Sigmoid colon (tissue), 6 donors: ENCODE measurements at regions not wholly inside any gene's neighbourhood (a gene's known extent, or its start where the extent isn't known, plus 50 kb on each side); places are given as distances from the start of the nearest gene placed in this dataset.
"Not testable (repeated sequence)": the region's sequence is repeated elsewhere in the genome, so short reads cannot be mapped to it uniquely, and the experiment has no call there.

Experiments
- DNase-seq: peaks from one replicate; pipeline ENCODE4 v3.0.0-alpha.2; 2019
- H3K27ac ChIP-seq, 4 donors: fragments of 200-600 bp; sonication (generic); one replicate each; pipeline ENCODE4 v1.5.1; 2016 to 2019; ENCODE audit warnings: mild to moderate bottlenecking in 1 of 4
- H3K27me3 ChIP-seq, 3 donors: fragments of 200-600 bp; sonication (generic); one replicate each; pipeline ENCODE4 v1.5.1; 2019; ENCODE audit warnings: mild to moderate bottlenecking in 1 of 3
- H3K36me3 ChIP-seq, 4 donors: fragments of 200-600 bp; sonication (generic); one replicate each; pipeline ENCODE4 v1.5.1; 2016 to 2019
- H3K4me1 ChIP-seq, 4 donors: fragments of 200-600 bp; sonication (generic); one replicate each; pipeline ENCODE4 v1.5.1; 2017 to 2019
- H3K4me3 ChIP-seq, 4 donors: fragments of 200-600 bp; sonication (generic); one replicate each; pipeline ENCODE4 v1.5.1; 2017 to 2019; ENCODE audit warnings: mild to moderate bottlenecking in 2 of 4, moderate library complexity in 1 of 4
- H3K9me3 ChIP-seq, 4 donors: fragments of 200-600 bp in 3 of 4; sonication (generic) in 3 of 4; one replicate each; pipeline versions ENCODE4 v1.5.1 to v1.6.1; 2013 to 2019
- EP300 ChIP-seq, 4 donors: sonication (generic); formaldehyde crosslinking; IDR thresholded peaks; one replicate each; pipeline ENCODE4 v1.6.1; 2017; ENCODE audit warnings: antibody characterized with exemption in 4 of 4
- POLR2A ChIP-seq, 2 donors: fragments of 450-650 bp; IDR thresholded peaks; one replicate each; pipeline ENCODE4 v1.6.1; 2016; ENCODE audit warnings: antibody characterized with exemption in 2 of 2, mild to moderate bottlenecking in 2 of 2, moderate library complexity in 2 of 2
- POLR2AphosphoS5 ChIP-seq, 4 donors: sonication (generic); formaldehyde crosslinking; IDR thresholded peaks; one replicate each; pipeline ENCODE4 v1.6.1; 2017; ENCODE audit warnings: antibody characterized with exemption in 4 of 4
- WGBS, 2 donors: extraction: QIAGEN DNeasy Blood & Tissue Kit; methylation state at CpG; one replicate each; pipeline ENCODE4 v1.1.7; 2013; 5-methylcytosine and 5-hydroxymethylcytosine counted together
- intact Hi-C: fragments of 100-400 bp; cut with DNase I; formaldehyde crosslinking; loops from one replicate; pipeline ENCODE4 v1.15.1; 2023
- TF ChIP-seq, protein P1 (sequence below), 4 experiments: fragments of 450-650 bp in 3 of 4; fragments of 200-600 bp in 1 of 4; IDR thresholded peaks; one replicate each; pipeline ENCODE4 v1.5.1; 2016 to 2019; ENCODE audit warnings: antibody characterized with exemption in 4 of 4, mild to moderate bottlenecking in 3 of 4, moderate library complexity in 2 of 4
- donor health status: healthy with polysubstance abuse.
- donor health status: healthy.

DNA sequence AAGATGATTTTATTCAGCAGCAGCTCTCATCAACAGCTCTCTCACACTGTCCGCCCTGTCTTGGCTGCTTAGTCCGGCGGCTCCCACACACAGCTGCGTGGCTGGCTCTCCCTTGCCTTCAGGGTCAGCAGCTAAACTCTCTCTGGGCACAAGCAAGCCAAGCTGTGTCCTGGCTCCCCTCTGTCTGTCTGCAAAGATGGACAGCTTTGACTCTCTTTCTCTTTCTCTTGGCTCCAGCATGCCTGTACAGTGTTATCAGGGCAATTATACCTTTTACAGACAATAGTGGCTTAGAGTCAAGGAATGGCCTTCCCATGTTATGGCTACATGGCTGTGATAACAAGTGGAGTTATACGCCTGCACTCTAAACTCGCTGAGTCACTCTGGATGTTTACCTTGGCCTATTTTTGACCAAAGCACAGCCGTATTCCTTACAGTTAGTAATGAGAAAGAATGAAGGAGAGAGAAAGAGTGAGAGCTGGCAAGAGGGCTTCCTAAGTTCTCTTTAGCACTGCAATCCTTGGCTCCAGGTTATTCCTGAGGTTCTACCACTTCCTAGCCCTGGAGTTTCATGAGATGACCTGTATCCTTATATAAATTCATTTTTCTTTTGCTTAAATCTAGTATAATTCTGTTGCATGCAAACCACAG, 59.9 kb upstream of the ZSWIM5 start:
- 17 to 57% methylated on average over 7 of the region's 7 CpGs for WGBS, 2 donors
- peak overlapping the region; percentile 69 to 79 (median 78) for H3K27ac ChIP-seq
- no peaks in the 10 kb centered on the region for H3K27me3 ChIP-seq
- intact Hi-C loops = no loop called here
- peaks cover 0 to 25% (median 18%) of the 10 kb centered on the region in 4 donors for H3K4me1 ChIP-seq
- H3K4me3 ChIP-seq = no peak overlapping the region
- no peak for TF ChIP-seq EP300 (IDR thresholded peaks at IDR 0.05)
- TF ChIP-seq POLR2AphosphoS5 (IDR thresholded peaks at IDR 0.05) = no peak
- TF ChIP-seq, protein P1, sequence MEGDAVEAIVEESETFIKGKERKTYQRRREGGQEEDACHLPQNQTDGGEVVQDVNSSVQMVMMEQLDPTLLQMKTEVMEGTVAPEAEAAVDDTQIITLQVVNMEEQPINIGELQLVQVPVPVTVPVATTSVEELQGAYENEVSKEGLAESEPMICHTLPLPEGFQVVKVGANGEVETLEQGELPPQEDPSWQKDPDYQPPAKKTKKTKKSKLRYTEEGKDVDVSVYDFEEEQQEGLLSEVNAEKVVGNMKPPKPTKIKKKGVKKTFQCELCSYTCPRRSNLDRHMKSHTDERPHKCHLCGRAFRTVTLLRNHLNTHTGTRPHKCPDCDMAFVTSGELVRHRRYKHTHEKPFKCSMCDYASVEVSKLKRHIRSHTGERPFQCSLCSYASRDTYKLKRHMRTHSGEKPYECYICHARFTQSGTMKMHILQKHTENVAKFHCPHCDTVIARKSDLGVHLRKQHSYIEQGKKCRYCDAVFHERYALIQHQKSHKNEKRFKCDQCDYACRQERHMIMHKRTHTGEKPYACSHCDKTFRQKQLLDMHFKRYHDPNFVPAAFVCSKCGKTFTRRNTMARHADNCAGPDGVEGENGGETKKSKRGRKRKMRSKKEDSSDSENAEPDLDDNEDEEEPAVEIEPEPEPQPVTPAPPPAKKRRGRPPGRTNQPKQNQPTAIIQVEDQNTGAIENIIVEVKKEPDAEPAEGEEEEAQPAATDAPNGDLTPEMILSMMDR (IDR thresholded peaks at IDR 0.05) = no peak
- no peak for TF ChIP-seq POLR2A (IDR thresholded peaks at IDR 0.05)
- no peaks in the 10 kb centered on the region for H3K36me3 ChIP-seq
- peaks cover 0 to 4% (median 1%) of the 10 kb centered on the region in 4 donors for H3K9me3 ChIP-seq
- peak; percentile 68 for DNase-seq

DNA sequence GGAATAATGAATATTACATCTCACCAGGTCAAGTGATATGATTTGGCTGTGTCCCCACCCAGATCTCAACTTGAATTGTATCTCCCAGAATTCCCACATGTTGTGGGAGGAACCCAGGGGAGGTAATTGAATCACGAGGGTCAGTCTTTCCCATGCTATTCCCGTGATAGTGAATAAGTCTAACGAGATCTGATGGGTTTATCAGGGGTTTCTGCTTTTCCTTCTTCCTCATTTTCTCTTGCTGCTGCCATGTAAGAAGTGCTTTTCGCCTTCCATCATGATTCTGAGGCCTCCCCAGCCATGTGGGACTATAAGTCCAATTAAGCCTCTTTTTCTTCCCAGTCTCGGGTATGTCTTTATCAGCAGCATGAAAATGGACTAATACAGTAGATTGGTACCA, 58.4 kb upstream of the HPDL start:
- 84 to 87% methylated on average over 5 of the region's 5 CpGs for WGBS, 2 donors
- peaks cover 0 to 25% (median 18%) of the 10 kb centered on the region in 4 donors for H3K4me1 ChIP-seq
- H3K36me3 ChIP-seq, H3K27ac ChIP-seq, H3K4me3 ChIP-seq, H3K27me3 ChIP-seq, intact Hi-C loops, H3K9me3 ChIP-seq, DNase-seq: not testable (repeated sequence)

DNA sequence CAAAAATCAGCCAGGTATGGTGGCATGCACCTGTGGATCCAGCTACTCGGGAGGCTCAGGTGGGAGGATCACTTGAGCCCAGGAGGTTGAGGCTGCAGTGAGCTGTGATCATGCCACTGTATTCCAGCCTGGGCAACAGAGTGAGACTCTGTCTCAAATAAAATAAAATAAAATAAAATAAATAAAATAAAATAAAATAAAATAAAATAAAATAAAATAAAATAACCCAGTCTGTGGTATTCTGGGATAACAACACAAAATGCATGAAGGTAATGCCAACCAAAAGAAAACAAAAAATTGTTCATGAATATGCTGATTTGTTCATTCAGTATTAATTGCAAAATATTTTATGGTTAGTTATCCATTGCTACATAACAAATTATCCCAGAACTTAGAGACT, 54.4 kb upstream of the HPDL start:
- H3K4me3 ChIP-seq, H3K27ac ChIP-seq, H3K4me1 ChIP-seq, H3K9me3 ChIP-seq, DNase-seq, H3K27me3 ChIP-seq, intact Hi-C loops, H3K36me3 ChIP-seq: not testable (repeated sequence)
- 94 to 97% methylated on average over 1 of the region's 1 CpG for WGBS, 2 donors

DNA sequence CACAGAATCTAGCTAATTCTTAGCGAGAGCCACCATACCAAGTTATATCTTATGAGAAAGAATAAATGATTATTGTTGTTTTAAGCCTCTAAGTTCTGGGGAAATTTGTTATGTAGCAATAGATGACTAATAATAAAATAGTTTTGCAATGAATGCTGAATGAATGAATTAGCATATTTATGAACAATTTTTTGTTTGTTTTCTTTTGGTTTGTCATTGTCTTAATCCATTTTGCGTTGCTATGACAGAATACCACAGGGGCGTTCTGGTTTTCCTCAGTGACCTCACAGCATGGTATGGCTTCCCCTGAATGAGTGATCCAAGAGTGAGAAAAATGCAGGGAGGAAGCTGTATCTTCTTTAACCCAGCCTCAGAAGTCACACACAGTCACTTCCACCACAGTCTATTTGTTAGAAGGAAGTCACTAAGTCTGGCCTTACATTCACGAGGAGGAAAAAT, 53.8 kb upstream of the HPDL start:
- Histone ChIP-seq H3K36me3 (no peaks in the 10 kb centered on the region), H3K9me3 (peaks cover 0 to 3% (median 0%) of the 10 kb centered on the region in 4 donors), H3K4me3 (no peak overlapping the region), H3K27me3 (no peaks in the 10 kb centered on the region), H3K27ac (no peak overlapping the region), H3K4me1 (no peaks in the 10 kb centered on the region)
- 88 to 94% methylated on average over 4 of the region's 4 CpGs for whole genome bisulfite sequencing, 2 donors
- TF ChIP-seq, protein P1 (IDR thresholded peaks at IDR 0.05) = no peak
- intact Hi-C loops = no loop called here
- DNase-seq = no peak

DNA sequence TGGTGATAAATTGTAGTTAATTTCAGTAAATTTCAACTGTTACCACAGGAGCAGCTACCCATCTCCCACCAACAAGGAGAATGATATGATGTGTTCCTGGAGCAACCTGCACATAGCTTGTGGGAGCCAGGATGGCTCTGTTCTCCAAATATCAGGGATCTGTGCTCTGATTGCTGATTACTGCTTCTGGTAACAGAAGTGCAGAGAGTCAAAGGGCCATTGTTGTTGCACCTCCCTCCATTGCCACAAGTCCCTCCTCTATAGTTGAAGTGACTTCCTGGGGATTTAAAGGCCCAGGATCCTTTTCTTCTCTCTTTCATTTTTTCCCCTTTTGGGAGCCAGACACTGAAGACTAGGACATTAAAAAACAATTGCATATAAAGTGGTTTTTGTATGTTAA, 51.6 kb upstream of the HPDL start:
- Histone ChIP-seq H3K27me3 (no peaks in the 10 kb centered on the region), H3K36me3 (no peaks in the 10 kb centered on the region), H3K4me3 (no peak overlapping the region), H3K27ac (no peak overlapping the region), H3K4me1 (no peaks in the 10 kb centered on the region), H3K9me3 (peaks cover 0 to 3% (median 0%) of the 10 kb centered on the region in 4 donors)
- no peak for TF ChIP-seq EP300 (IDR thresholded peaks at IDR 0.05)
- TF ChIP-seq, protein P1 (IDR thresholded peaks at IDR 0.05) = no peak
- TF ChIP-seq POLR2A (IDR thresholded peaks at IDR 0.05) = no peak
- TF ChIP-seq POLR2AphosphoS5 (IDR thresholded peaks at IDR 0.05) = no peak
- no peak for DNase-seq
- intact Hi-C loops = no loop called here
